ENCODE measurements at regions not wholly inside any gene's neighbourhood (a gene's known extent, or its start where the extent isn't known, plus 50 kb on each side); places are given as distances from the start of the nearest gene placed in this dataset.

GRCh38 chr9:135357863-135358551, 121.6 kb upstream of the PPP1R26 start:
- TF ChIP-seq CTCF (IDR thresholded peaks at IDR 0.05): no peak
- no peak for TF ChIP-seq POLR2A (IDR thresholded peaks at IDR 0.05)
- no peak for TF ChIP-seq POLR2AphosphoS5 (IDR thresholded peaks at IDR 0.05)
- TF ChIP-seq EP300 (IDR thresholded peaks at IDR 0.05): no peak
